Neural crest cell (in vitro differentiated cells): ENCODE measurements at regions not wholly inside any gene's neighbourhood (a gene's known extent, or its start where the extent isn't known, plus 50 kb on each side); places are given as distances from the start of the nearest gene placed in this dataset.

Experiments used
- DNase-seq: peaks from one replicate; pipeline ENCODE4 v3.0.0; 2021; ENCODE audit warnings: low read depth, mixed read lengths, low spot score
- H3K27ac Mint-ChIP-seq: one replicate; pipeline ENCODE4 v1.8.0; 2021; ENCODE audit warnings: mild to moderate bottlenecking, mixed read lengths; ENCODE audit not compliant: unreplicated experiment
- H3K27me3 Mint-ChIP-seq: 2 replicates; pipeline ENCODE4 v1.8.0; 2021; ENCODE audit warnings: low read depth, mild to moderate bottlenecking, mixed read lengths
- H3K36me3 Mint-ChIP-seq: 2 replicates; pipeline ENCODE4 v1.8.0; 2021; ENCODE audit warnings: low read depth, mild to moderate bottlenecking, mixed read lengths
- H3K4me1 Mint-ChIP-seq: 2 replicates; pipeline ENCODE4 v1.8.0; 2021; ENCODE audit warnings: mixed read lengths
- H3K4me3 Mint-ChIP-seq: one replicate; pipeline ENCODE4 v1.8.0; 2021; ENCODE audit warnings: mild to moderate bottlenecking, mixed read lengths
- H3K9me3 Mint-ChIP-seq: 2 replicates; pipeline ENCODE4 v1.8.0; 2021; ENCODE audit warnings: mixed read lengths
- TF ChIP-seq, protein P1 (sequence below): fragments of 200-600 bp; sonication (generic); conservative IDR thresholded peaks from 2 replicates; pipeline ENCODE4 v1.5.0; 2021; ENCODE audit warnings: antibody characterized with exemption, mild to moderate bottlenecking

DNA sequence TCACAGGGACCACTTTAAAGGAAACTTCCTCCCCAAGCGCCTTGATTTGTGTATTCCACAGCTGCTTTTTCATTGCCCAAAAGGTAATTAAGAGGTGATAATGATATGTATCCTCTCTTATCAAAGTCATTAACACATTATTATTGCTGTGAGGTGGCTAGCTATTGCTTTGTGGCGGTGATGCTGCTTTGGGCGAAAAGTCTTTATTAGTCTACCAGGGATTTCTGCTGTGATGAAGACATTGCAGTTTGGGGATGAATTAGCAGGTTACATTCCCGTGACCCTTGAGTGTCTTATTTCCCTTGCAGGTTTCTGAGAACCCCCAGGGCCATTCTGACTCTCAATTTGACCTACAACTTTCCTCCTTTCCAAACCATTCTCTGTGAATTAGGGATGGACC is 143.4 kb upstream of the SOX4 start:
- Mint-ChIP-seq H3K27me3 (no peaks in the 10 kb centered on the region), H3K4me1 (peaks cover 8% of the 10 kb centered on the region), H3K27ac (no peak overlapping the region), H3K9me3 (no peaks in the 10 kb centered on the region), H3K4me3 (no peak overlapping the region), H3K36me3 (no peaks in the 10 kb centered on the region)
- DNase-seq: no peak
- TF ChIP-seq, protein P1, sequence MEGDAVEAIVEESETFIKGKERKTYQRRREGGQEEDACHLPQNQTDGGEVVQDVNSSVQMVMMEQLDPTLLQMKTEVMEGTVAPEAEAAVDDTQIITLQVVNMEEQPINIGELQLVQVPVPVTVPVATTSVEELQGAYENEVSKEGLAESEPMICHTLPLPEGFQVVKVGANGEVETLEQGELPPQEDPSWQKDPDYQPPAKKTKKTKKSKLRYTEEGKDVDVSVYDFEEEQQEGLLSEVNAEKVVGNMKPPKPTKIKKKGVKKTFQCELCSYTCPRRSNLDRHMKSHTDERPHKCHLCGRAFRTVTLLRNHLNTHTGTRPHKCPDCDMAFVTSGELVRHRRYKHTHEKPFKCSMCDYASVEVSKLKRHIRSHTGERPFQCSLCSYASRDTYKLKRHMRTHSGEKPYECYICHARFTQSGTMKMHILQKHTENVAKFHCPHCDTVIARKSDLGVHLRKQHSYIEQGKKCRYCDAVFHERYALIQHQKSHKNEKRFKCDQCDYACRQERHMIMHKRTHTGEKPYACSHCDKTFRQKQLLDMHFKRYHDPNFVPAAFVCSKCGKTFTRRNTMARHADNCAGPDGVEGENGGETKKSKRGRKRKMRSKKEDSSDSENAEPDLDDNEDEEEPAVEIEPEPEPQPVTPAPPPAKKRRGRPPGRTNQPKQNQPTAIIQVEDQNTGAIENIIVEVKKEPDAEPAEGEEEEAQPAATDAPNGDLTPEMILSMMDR: no peak

DNA sequence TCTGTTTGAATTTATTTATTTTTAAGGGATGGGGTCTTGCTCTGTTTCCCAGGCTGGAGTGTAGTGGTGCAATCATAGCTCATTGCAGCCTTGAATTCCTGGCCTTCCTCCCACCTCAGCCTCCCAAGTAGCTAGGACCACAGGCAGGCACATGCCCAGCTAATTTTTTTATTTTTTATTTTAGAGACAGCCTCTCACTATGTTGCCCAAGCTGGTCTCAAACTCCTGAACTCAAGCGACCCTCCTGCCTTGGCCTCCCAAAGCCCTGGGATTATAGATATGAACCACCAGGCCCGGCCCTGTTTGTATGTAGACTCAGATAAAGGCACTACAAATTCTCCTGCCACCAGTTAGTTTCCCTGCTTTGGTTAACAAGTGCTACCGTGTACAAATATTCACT is 142.9 kb upstream of the SOX4 start:
- no peak for DNase-seq
- Mint-ChIP-seq H3K36me3 (no peaks in the 10 kb centered on the region), H3K4me3 (no peak overlapping the region), H3K4me1 (peaks cover 8% of the 10 kb centered on the region), H3K9me3 (no peaks in the 10 kb centered on the region), H3K27me3 (no peaks in the 10 kb centered on the region), H3K27ac (no peak overlapping the region)
- TF ChIP-seq, protein P1: no peak

DNA sequence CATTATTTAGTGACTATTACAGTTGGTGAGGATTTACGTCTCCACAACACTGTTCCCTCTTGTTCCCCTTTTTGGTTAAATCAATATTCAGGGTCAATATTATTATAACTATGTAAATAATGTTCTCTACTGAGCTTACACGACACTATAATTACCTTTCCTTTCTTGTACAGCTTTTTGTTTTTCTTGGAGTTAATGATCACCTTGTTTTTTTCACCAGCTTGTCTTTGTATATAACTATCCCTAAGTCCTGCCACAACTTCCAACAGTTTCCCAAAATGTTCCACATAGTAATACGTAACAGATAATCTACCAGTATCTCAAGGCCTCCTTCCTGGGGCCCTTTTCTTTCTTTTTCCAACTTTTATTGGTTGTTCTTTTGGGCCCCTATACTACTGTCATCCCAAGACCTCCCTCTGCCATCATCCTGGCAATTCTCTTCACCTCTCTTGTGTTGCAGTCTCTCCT is 142.0 kb upstream of the SOX4 start:
- TF ChIP-seq, protein P1: no peak
- no peaks in the 10 kb centered on the region for H3K36me3 Mint-ChIP-seq
- DNase-seq: no peak
- H3K27me3 Mint-ChIP-seq: no peaks in the 10 kb centered on the region
- no peak overlapping the region for H3K27ac Mint-ChIP-seq
- H3K4me1 Mint-ChIP-seq: peaks cover 8% of the 10 kb centered on the region
- no peak overlapping the region for H3K4me3 Mint-ChIP-seq
- no peaks in the 10 kb centered on the region for H3K9me3 Mint-ChIP-seq

DNA sequence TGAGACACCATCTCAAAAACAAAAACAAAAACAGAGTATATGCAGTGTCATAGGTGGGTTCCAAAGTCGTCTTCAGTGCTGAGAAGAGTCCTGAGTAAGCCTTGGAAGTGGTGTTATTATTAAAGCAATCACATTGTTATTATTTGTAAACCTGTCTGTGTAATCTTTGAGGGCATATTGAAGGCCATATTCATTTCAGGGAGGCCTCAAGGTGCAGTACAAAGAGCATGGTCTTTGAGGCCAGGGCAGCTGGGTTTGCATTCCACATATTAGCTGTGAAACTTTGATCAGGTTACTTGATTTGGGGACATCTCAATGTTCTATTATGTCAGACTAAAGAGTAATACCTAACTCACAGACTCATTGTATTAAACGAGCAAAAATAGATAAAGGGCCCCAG is 139.3 kb upstream of the SOX4 start:
- DNase-seq: no peak
- TF ChIP-seq, protein P1: no peak
- no peaks in the 10 kb centered on the region for H3K9me3 Mint-ChIP-seq
- no peak overlapping the region for H3K27ac Mint-ChIP-seq
- no peak overlapping the region for H3K4me3 Mint-ChIP-seq
- H3K36me3 Mint-ChIP-seq: no peaks in the 10 kb centered on the region
- no peaks in the 10 kb centered on the region for H3K27me3 Mint-ChIP-seq
- H3K4me1 Mint-ChIP-seq: peaks cover 8% of the 10 kb centered on the region

DNA sequence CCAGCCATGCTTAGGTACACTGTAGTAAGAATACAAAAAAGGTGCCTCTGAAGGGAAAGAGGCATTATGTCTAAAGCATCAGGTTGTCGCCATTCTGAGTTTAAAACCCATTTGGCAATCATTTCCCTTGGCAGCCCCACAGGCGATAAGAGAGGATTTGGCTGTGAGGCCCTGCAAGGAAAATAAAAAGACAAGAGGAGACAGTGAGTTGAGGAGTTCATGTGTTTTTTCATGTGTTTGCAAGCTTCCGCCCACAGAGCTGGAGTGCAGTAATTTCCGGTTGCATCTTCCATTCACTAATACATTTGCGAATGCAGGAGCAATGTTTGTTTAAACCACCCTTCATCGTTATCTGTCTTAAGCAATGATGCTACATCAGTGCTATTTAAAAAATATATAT is 138.5 kb upstream of the SOX4 start:
- no peaks in the 10 kb centered on the region for H3K27me3 Mint-ChIP-seq
- DNase-seq: no peak
- H3K4me1 Mint-ChIP-seq: peaks cover 4% of the 10 kb centered on the region
- TF ChIP-seq, protein P1: no peak
- peak overlapping the region; percentile 46 for H3K27ac Mint-ChIP-seq
- no peaks in the 10 kb centered on the region for H3K36me3 Mint-ChIP-seq
- no peaks in the 10 kb centered on the region for H3K9me3 Mint-ChIP-seq
- no peak overlapping the region for H3K4me3 Mint-ChIP-seq

DNA sequence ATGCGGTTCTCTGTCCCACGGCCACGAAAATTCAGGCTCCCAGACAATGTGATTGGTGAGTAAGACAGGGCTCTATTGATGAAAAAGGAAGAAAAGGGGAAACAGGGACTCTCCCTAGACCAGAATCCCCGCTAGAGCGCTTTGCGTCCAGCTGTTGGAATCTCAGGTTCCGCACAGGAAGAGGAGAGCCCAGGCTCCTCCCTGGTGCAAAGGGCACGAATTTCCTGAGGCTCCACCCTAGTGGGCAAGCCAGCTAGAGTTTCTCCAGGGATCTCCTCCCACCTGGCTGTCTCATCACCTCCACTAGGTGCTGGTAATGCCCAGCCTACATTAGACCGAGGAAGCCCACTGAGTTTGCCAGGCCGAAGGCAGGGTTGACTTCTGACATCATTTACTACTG is 135.9 kb upstream of the SOX4 start:
- TF ChIP-seq, protein P1: no peak
- no peaks in the 10 kb centered on the region for H3K36me3 Mint-ChIP-seq
- no peaks in the 10 kb centered on the region for H3K9me3 Mint-ChIP-seq
- H3K27ac Mint-ChIP-seq: no peak overlapping the region
- no peak overlapping the region for H3K4me3 Mint-ChIP-seq
- H3K4me1 Mint-ChIP-seq: peaks cover 11% of the 10 kb centered on the region
- H3K27me3 Mint-ChIP-seq: no peaks in the 10 kb centered on the region
- DNase-seq: no peak
